ENCODE measurements at regions not wholly inside any gene's neighbourhood (a gene's known extent, or its start where the extent isn't known, plus 50 kb on each side); places are given as distances from the start of the nearest gene placed in this dataset.

DNA sequence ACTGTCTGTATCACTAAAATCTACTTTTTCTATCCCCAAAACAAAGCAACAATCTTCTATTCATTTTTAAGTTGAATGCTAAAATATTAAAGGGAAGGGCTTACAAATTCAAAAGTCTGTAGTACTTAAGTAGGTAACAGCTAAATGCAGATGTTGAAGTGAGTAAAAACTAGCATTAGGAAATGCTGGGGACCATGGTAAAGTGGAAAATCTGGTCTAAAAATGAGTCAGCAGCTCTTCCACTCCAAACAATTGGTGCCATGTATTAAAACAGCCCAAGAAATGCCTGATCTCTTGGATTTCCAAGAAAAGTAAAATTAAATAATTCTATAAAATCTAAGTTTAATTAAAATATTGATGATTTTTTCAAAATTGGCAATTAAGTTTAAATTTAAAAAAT, 73.3 kb upstream of the PPP3CA start (continued):
- TF ChIP-seq, protein P1, sequence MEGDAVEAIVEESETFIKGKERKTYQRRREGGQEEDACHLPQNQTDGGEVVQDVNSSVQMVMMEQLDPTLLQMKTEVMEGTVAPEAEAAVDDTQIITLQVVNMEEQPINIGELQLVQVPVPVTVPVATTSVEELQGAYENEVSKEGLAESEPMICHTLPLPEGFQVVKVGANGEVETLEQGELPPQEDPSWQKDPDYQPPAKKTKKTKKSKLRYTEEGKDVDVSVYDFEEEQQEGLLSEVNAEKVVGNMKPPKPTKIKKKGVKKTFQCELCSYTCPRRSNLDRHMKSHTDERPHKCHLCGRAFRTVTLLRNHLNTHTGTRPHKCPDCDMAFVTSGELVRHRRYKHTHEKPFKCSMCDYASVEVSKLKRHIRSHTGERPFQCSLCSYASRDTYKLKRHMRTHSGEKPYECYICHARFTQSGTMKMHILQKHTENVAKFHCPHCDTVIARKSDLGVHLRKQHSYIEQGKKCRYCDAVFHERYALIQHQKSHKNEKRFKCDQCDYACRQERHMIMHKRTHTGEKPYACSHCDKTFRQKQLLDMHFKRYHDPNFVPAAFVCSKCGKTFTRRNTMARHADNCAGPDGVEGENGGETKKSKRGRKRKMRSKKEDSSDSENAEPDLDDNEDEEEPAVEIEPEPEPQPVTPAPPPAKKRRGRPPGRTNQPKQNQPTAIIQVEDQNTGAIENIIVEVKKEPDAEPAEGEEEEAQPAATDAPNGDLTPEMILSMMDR (conservative IDR thresholded peaks at IDR 0.05; ENCODE audit: low read depth in 2 of 2): no peak
- no peak for TF ChIP-seq ZNF331 (CRISPR knock-in tag; IDR thresholded peaks at IDR 0.05; ENCODE audit: low read depth)

DNA sequence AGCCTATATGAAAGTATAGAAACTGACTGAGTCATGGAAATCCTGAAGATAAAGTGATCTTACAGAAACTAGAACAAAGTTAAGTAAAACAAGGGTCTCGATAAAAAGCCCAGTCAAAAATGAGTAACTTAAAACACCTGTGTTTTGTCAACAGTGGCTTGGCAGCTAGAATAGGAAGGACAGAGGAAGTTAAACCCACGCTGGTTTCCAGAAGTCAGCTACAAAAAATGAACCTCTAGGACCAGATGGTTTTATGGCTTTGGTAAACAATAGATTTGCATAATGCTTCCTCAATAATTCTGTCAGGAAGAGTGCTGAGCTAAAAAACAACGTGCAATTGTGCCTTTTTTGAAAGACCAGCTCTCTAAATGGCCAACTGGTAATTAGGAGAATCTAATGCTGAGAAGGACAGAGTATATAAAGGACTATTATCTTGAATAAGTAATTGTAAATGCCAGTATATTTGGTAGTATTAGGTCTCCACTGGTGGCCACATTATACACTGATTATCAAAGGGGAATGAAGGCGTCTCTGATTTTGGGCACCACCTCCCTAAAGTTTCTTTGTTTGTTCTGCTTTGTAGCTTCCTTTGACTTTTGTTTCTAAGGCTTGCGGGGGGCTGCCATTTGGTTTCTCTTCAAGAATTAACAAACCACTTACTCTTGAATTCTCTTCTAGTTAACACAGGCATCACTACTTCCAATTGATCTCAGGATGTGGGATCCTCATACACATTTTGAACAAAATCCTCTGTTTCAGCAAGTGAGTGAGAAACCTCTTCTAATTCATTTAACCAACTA, 72.2 kb upstream of the PPP3CA start:
- Histone ChIP-seq H3K9me2 (ENCODE audit: insufficient read depth) (no peaks in the 10 kb centered on the region), H3K27ac (ENCODE audit: low read depth) (no peak overlapping the region), H3K79me2 (replicated peaks; ENCODE audit: insufficient read depth) (no peaks in the 10 kb centered on the region), H3F3A (replicated peaks; ENCODE audit: low read depth) (no peaks in the 10 kb centered on the region), H3K36me3 (ENCODE audit: insufficient read depth) (no peaks in the 10 kb centered on the region), H2AFZ (no peak overlapping the region), H3K4me3 (no peak overlapping the region), H3K4me2 (no peak overlapping the region; the same call in 1 of the 2 replicates), H4K20me1 (replicated peaks; ENCODE audit: insufficient read depth) (no peaks in the 10 kb centered on the region), H3K27me3 (ENCODE audit: insufficient read depth) (no peaks in the 10 kb centered on the region), H3K4me1 (ENCODE audit: insufficient read depth) (peaks cover 6% of the 10 kb centered on the region; the same call in 1 of the 2 replicates)
- no peak overlapping the region for H3K27ac Mint-ChIP-seq
- H3K36me3 Mint-ChIP-seq (ENCODE audit: low read depth): no peaks in the 10 kb centered on the region
- DNase-seq (ENCODE audit: low spot score) (peak; percentile 9), ATAC-seq (no peak)
- peaks cover 14% of the 10 kb centered on the region for H3K4me1 Mint-ChIP-seq
- H3K27me3 Mint-ChIP-seq (ENCODE audit: insufficient read depth, low read depth, poor library complexity): no peaks in the 10 kb centered on the region
- no peaks in the 10 kb centered on the region for H3K9me3 Mint-ChIP-seq
- no peak overlapping the region for H3K4me3 Mint-ChIP-seq
- TF ChIP-seq JUNB (IDR thresholded peaks at IDR 0.05; ENCODE audit: unreplicated experiment) (no peak), ZNF114 (CRISPR knock-in tag; IDR thresholded peaks at IDR 0.05) (no peak), ZNF331 (CRISPR knock-in tag; IDR thresholded peaks at IDR 0.05; ENCODE audit: low read depth) (no peak)
- TF ChIP-seq, protein P1 (conservative IDR thresholded peaks at IDR 0.05; ENCODE audit: low read depth in 2 of 2): no peak

DNA sequence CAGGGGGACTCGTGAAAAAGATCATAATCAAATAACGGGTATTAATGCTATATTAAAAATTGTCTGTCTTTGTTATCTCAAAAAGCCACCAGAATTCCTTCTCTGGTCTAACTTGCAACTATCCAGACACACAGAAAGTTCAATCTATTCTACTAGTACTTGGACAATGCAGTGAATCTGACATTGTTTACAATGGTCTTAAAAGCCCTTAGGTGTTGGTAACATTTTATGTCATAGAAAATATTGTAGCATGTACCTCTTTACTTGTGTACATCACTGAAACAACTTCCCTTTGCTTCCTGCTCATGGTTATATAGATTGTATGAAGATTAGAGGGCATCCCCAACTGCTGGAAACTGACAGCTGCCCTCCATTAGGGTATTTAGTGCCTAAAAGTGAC, 71.1 kb upstream of the PPP3CA start:
- Histone ChIP-seq H3K27ac (ENCODE audit: low read depth) (no peak overlapping the region), H3K4me1 (ENCODE audit: insufficient read depth) (peaks cover 6% of the 10 kb centered on the region; the same call in 1 of the 2 replicates), H3K4me2 (no peak overlapping the region), H3F3A (replicated peaks; ENCODE audit: low read depth) (no peaks in the 10 kb centered on the region), H3K9me2 (ENCODE audit: insufficient read depth) (no peaks in the 10 kb centered on the region), H3K36me3 (ENCODE audit: insufficient read depth) (no peaks in the 10 kb centered on the region), H4K20me1 (replicated peaks; ENCODE audit: insufficient read depth) (no peaks in the 10 kb centered on the region), H3K79me2 (replicated peaks; ENCODE audit: insufficient read depth) (no peaks in the 10 kb centered on the region), H2AFZ (no peak overlapping the region), H3K4me3 (no peak overlapping the region), H3K27me3 (ENCODE audit: insufficient read depth) (no peaks in the 10 kb centered on the region)
- no peak overlapping the region for H3K27ac Mint-ChIP-seq
- H3K4me3 Mint-ChIP-seq: no peak overlapping the region
- H3K4me1 Mint-ChIP-seq: peaks cover 14% of the 10 kb centered on the region
- H3K9me3 Mint-ChIP-seq: no peaks in the 10 kb centered on the region
- H3K36me3 Mint-ChIP-seq (ENCODE audit: low read depth): no peaks in the 10 kb centered on the region
- no peak for ATAC-seq
- DNase-seq (ENCODE audit: low spot score): no peak
- H3K27me3 Mint-ChIP-seq (ENCODE audit: insufficient read depth, low read depth, poor library complexity): no peaks in the 10 kb centered on the region
- TF ChIP-seq NANOG (IDR thresholded peaks at IDR 0.05; ENCODE audit: borderline replicate concordance) (no peak), POLR2AphosphoS5 (IDR thresholded peaks at IDR 0.05; ENCODE audit: low read depth) (no peak), STAT1 (IDR thresholded peaks at IDR 0.05; ENCODE audit: unreplicated experiment) (no peak), EZH2phosphoT487 (IDR thresholded peaks at IDR 0.05; ENCODE audit: unreplicated experiment) (no peak), JUNB (IDR thresholded peaks at IDR 0.05; ENCODE audit: unreplicated experiment) (no peak), EZH2 (IDR thresholded peaks at IDR 0.05; ENCODE audit: low read depth, unreplicated experiment) (no peak)
- TF ChIP-seq, protein P1 (conservative IDR thresholded peaks at IDR 0.05; ENCODE audit: low read depth in 2 of 2): no peak

Measured in GM23338 (cell line).